ENCODE measurements at regions not wholly inside any gene's neighbourhood (a gene's known extent, or its start where the extent isn't known, plus 50 kb on each side); places are given as distances from the start of the nearest gene placed in this dataset.

DNA sequence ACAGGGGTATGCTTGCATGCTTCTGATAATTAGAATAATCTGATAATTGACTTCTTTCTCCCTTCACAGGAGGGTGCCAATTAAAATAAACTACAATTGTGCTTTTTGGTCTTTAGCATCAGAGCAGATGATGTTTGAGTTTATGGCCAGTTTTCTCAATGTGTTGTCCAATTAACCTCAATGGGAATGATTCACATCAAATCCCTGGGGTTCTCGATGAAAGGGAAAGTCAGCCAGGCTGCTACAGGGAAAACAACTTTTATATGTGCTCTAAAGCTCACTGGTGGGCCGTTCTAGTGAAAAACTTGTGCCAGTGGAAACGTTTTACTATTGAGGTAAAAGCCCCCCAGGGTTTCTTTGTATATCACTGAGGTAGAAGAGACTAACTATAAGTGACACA is 887.3 kb upstream of the CRIM1 start:
- CTCF ChIA-PET = interaction anchor here (1.0 to 1.2 kb wide), 2 partner anchors 34 to 57 kb away, joined by 3 to 4 read pairs; no protein-coding TSS in a partner anchor
- no peak overlapping the region for H3K4me2 ChIP-seq
- 2% methylated on average over 3 of the region's 3 CpGs for whole genome bisulfite sequencing (ENCODE audit: low lambda C conversion rate)

DNA sequence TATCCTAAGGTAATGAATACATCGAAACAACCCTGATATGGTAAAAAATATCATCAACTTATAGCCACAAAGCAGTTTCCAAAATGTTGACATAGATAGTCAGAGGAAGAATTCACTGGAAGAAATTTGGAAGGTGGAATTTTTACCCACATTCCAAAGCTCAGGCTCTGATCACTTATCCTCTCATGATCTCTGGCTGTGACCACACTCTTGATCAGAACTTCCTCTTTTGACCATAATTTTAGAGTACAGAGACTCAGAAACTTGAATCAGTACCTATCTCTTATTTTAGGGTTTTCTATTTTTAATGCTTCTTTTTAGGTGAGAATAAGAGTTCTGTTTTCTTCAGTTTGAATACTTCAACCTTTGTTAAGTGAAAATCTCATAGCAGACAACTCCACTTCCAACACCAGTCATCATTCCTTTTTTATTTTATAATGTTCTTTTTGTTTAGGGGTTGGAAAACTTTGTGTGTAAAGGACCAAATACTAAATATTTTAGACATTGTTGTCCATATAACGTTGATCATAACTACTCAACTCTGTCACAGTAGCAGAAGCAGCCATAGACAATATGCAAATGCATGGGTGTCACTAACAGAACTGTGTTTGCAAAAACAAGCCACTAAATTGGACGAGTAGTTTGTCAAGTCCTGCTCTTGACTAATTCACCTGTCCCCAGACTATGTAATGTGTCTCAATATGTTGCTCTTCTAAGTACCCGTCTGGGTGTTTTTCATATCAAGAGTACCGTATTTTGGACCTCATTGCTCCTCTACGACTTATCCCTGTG is 891.6 kb upstream of the CRIM1 start:
- H3K4me3 ChIP-seq (ENCODE audit: low read depth in 2 of 2, low read length in 1 of 2) = no peak overlapping the region
- no peaks in the 10 kb centered on the region for H3K27me3 ChIP-seq (ENCODE audit: insufficient read depth)
- H3K27ac ChIP-seq (ENCODE audit: low read depth in 2 of 2, low read length in 1 of 2) = no peak overlapping the region
- H3K9me3 ChIP-seq = no peaks in the 10 kb centered on the region
- no peak for DNase-seq
- H4K20me1 ChIP-seq (ENCODE audit: insufficient read depth) = no peaks in the 10 kb centered on the region
- no peaks in the 10 kb centered on the region for H3K4me1 ChIP-seq (ENCODE audit: control insufficient read depth in 1 of 2, insufficient read depth in 2 of 2, low read depth in 1 of 2, low read length in 1 of 2)
- H3K36me3 ChIP-seq (replicated peaks in 1 of 2; ENCODE audit: control insufficient read depth in 1 of 2, insufficient read depth in 2 of 2, low read length in 1 of 2) = no peaks in the 10 kb centered on the region
- POLR2A ChIA-PET = no interaction called here
- H3K4me2 ChIP-seq = no peak overlapping the region
- WGBS (ENCODE audit: low lambda C conversion rate) = 3% methylated on average over 6 of the region's 6 CpGs
- no peaks in the 10 kb centered on the region for H3K9me2 ChIP-seq
- H3F3A ChIP-seq (replicated peaks; ENCODE audit: insufficient read depth) = no peaks in the 10 kb centered on the region
- CTCF ChIA-PET = no interaction called here
- no peak overlapping the region for H2AFZ ChIP-seq (ENCODE audit: low read depth)
- H3K79me2 ChIP-seq (ENCODE audit: insufficient read depth) = no peaks in the 10 kb centered on the region
- no peak overlapping the region for H3K9ac ChIP-seq
- TF ChIP-seq, protein P1, sequence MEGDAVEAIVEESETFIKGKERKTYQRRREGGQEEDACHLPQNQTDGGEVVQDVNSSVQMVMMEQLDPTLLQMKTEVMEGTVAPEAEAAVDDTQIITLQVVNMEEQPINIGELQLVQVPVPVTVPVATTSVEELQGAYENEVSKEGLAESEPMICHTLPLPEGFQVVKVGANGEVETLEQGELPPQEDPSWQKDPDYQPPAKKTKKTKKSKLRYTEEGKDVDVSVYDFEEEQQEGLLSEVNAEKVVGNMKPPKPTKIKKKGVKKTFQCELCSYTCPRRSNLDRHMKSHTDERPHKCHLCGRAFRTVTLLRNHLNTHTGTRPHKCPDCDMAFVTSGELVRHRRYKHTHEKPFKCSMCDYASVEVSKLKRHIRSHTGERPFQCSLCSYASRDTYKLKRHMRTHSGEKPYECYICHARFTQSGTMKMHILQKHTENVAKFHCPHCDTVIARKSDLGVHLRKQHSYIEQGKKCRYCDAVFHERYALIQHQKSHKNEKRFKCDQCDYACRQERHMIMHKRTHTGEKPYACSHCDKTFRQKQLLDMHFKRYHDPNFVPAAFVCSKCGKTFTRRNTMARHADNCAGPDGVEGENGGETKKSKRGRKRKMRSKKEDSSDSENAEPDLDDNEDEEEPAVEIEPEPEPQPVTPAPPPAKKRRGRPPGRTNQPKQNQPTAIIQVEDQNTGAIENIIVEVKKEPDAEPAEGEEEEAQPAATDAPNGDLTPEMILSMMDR (IDR thresholded peaks at IDR 0.05) = no peak
- TF ChIP-seq, protein P2, sequence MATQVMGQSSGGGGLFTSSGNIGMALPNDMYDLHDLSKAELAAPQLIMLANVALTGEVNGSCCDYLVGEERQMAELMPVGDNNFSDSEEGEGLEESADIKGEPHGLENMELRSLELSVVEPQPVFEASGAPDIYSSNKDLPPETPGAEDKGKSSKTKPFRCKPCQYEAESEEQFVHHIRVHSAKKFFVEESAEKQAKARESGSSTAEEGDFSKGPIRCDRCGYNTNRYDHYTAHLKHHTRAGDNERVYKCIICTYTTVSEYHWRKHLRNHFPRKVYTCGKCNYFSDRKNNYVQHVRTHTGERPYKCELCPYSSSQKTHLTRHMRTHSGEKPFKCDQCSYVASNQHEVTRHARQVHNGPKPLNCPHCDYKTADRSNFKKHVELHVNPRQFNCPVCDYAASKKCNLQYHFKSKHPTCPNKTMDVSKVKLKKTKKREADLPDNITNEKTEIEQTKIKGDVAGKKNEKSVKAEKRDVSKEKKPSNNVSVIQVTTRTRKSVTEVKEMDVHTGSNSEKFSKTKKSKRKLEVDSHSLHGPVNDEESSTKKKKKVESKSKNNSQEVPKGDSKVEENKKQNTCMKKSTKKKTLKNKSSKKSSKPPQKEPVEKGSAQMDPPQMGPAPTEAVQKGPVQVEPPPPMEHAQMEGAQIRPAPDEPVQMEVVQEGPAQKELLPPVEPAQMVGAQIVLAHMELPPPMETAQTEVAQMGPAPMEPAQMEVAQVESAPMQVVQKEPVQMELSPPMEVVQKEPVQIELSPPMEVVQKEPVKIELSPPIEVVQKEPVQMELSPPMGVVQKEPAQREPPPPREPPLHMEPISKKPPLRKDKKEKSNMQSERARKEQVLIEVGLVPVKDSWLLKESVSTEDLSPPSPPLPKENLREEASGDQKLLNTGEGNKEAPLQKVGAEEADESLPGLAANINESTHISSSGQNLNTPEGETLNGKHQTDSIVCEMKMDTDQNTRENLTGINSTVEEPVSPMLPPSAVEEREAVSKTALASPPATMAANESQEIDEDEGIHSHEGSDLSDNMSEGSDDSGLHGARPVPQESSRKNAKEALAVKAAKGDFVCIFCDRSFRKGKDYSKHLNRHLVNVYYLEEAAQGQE (IDR thresholded peaks at IDR 0.05; ENCODE audit: low read depth, low read length) = no peak
- no peak for TF ChIP-seq FOXM1 (IDR thresholded peaks at IDR 0.05; ENCODE audit: low read depth)
- no peak for TF ChIP-seq TEAD4 (IDR thresholded peaks at IDR 0.05; ENCODE audit: borderline replicate concordance, insufficient read depth)
- no peak for TF ChIP-seq GATA2 (CRISPR knock-in tag; IDR thresholded peaks at IDR 0.05)
- no peak for TF ChIP-seq FOXJ3 (CRISPR knock-in tag; IDR thresholded peaks at IDR 0.05)
- no peak for TF ChIP-seq SIN3A (IDR thresholded peaks at IDR 0.05; ENCODE audit: borderline replicate concordance, low read depth, low read length)
- no peak for TF ChIP-seq RCOR1 (IDR thresholded peaks at IDR 0.05; ENCODE audit: low read length)
- TF ChIP-seq RAD21 (IDR thresholded peaks at IDR 0.05; ENCODE audit: low read length) = no peak
- TF ChIP-seq MAX (IDR thresholded peaks at IDR 0.05; ENCODE audit: low read depth) = no peak

More for the DNA sequence above, 887.3 kb upstream of the CRIM1 start:
- Histone ChIP-seq H3K4me3 (ENCODE audit: low read depth in 2 of 2, low read length in 1 of 2) (no peak overlapping the region), H3K27me3 (ENCODE audit: insufficient read depth) (no peaks in the 10 kb centered on the region), H3K36me3 (replicated peaks in 1 of 2; ENCODE audit: control insufficient read depth in 1 of 2, insufficient read depth in 2 of 2, low read length in 1 of 2) (no peaks in the 10 kb centered on the region), H2AFZ (ENCODE audit: low read depth) (no peak overlapping the region), H3K27ac (ENCODE audit: low read depth in 2 of 2, low read length in 1 of 2) (no peak overlapping the region), H3K9me3 (no peaks in the 10 kb centered on the region), H3K9me2 (no peaks in the 10 kb centered on the region), H4K20me1 (ENCODE audit: insufficient read depth) (no peaks in the 10 kb centered on the region), H3K79me2 (ENCODE audit: insufficient read depth) (no peaks in the 10 kb centered on the region), H3F3A (replicated peaks; ENCODE audit: insufficient read depth) (no peaks in the 10 kb centered on the region), H3K9ac (no peak overlapping the region), H3K4me1 (ENCODE audit: control insufficient read depth in 1 of 2, insufficient read depth in 2 of 2, low read depth in 1 of 2, low read length in 1 of 2) (no peaks in the 10 kb centered on the region)
- no peak for DNase-seq
- TF ChIP-seq JUND (IDR thresholded peaks at IDR 0.05) (no peak), ELF1 (IDR thresholded peaks at IDR 0.05) (no peak), USF2 (IDR thresholded peaks at IDR 0.05; ENCODE audit: borderline replicate concordance, low read depth, low read length) (no peak), ZBTB33 (IDR thresholded peaks at IDR 0.05; ENCODE audit: borderline replicate concordance, low read depth) (no peak)
- POLR2A ChIA-PET = no interaction called here

All from SK-N-SH (cell line).